GM19328 (cell line): ENCODE measurements at regions not wholly inside any gene's neighbourhood (a gene's known extent, or its start where the extent isn't known, plus 50 kb on each side); places are given as distances from the start of the nearest gene placed in this dataset.

Source experiments
- ATAC-seq: cut with Tn5 transposase; IDR thresholded peaks from one replicate; pipeline ENCODE4 v1.9.1; 2021; ENCODE audit warnings: mild to moderate bottlenecking, moderate library complexity; ENCODE audit not compliant: unreplicated experiment

- no peak for ATAC-seq
These were observed 300.8 kb downstream of the HHIPL2 start for GRCh38 chr1:222247081-222247480.

GRCh38 chr1:222243902-222244301 is 304.0 kb downstream of the HHIPL2 start:
- ATAC-seq = no peak

GRCh38 chr1:222242492-222242891 is 305.4 kb downstream of the HHIPL2 start:
- ATAC-seq = no peak

GRCh38 chr1:222241410-222241809 is 306.5 kb downstream of the HHIPL2 start:
- ATAC-seq = no peak

- no peak for ATAC-seq
These were observed 307.2 kb downstream of the HHIPL2 start for GRCh38 chr1:222240536-222241181.

DNA sequence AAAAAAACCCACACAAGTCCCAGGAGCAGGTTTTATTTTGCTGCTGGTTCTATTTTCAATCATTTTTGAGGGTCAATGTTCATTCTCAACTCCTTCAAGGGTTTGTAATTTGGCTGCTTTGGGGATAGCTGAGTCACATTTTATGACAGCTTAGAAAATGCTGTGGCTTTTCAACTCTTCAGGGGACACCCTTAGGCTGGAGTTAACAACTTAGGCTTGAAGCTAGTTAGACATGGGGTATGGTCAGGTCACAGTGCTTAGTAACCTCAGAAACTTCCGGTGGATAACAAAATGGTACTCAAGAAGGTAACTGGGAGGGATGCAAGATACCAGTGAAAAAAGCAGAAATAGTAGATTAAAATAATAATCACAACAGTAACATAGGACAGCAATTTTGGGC is 308.8 kb downstream of the HHIPL2 start:
- ATAC-seq = no peak

- ATAC-seq = no peak
These were observed 313.6 kb downstream of the HHIPL2 start for GRCh38 chr1:222234351-222234750.

DNA sequence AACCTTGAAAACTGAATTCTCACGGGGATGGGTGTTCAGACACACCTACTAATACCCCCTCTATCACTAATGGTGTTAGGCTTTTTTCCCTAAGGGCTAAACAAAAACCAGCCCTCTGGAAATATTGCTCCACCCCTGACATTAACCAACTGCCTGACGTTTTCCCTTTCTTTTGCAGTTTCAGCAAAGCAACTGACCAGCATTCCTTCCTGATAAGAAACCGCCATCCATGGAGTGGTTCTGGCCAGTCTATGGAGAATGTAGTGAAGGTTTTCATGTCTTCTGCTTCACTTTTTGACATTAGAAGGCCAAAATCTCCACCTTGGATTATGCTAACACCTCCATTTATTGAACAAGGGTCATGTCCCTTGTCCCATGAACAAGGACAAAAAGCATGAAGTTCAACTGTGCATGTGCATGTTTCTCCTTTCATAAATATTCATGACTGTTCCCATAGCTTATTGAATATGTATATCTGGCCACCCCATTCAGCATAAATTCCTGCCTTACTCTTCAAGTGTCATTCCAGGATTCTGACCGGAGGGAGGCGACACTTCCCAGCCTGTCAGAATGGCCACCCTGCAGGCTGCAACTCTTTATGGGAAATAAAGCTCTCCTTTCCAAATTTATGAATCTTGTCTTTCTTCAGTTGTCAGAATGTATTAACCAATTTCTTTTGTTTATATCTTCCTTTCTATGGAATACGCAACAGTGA is 314.3 kb downstream of the HHIPL2 start:
- no peak for ATAC-seq

GRCh38 chr1:222232842-222233241 is 315.1 kb downstream of the HHIPL2 start:
- no peak for ATAC-seq

DNA sequence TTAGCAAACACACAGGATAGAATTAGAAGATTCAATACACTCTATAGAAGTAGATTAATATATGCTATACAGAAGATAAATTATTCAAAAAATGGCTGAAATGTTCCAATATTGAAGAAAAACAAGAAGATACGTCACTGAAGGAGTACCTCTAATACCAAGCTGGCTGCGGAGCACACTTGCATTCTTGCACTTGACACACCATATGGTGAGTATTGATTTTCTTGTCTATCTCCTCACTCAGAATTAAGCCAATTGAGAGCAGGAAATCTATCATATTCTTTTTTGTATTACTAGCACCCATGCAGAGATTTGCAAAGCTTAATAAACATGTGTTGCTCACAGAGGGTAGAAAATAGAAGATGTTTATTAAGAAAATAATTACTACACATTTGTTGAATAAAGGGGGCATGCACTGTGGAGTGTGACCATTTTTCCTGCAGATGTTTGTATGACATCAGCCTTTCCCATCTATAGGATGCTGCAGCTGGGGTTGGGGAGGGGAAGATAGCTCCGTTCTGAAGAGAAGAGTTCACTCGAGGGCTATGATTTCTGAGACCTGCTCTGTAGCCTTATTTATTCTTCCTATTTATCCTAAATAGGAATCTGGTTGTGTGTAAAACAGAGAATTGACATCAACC is 318.1 kb downstream of the HHIPL2 start:
- ATAC-seq = no peak

DNA sequence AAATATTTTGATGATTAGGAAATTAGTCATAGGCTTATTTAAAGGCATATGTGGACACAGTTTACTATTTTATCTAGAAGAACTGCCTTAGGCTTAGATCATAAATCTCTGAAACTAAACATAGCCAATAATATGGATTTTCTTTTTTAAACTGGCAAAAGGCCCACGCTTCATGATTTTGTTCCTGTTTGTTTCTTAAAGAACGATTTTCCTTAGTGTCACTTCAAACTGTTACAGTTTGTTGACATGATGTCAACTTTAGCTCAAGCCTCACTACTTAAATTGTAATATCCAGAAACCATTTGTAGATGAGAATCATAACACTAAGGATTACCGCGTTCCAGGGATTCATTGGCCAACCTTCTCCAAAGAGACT is 322.6 kb downstream of the HHIPL2 start:
- ATAC-seq = no peak

- no peak for ATAC-seq
These were observed 323.1 kb downstream of the HHIPL2 start for GRCh38 chr1:222224636-222225315.

DNA sequence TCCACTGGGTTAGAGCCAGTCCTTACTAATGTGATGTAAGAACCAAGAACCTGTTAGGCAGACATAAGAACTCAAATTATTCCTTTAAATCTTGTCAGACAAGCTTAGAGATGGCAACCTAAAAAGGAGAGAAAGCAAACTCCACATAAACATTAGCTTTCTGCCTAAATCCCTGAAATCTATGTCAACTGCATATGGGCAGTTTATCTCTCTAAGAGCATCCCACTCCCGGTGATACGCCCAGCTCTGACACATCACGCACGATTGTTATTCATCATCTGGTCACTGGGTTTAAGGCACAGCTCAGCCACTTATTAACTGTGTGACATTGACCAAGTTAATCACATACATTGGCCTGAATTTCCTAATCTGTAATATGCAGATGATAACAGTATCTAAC is 323.7 kb downstream of the HHIPL2 start:
- no peak for ATAC-seq

GRCh38 chr1:222223010-222223409 is 324.9 kb downstream of the HHIPL2 start:
- ATAC-seq = no peak

GRCh38 chr1:222216255-222216754 is 331.6 kb downstream of the HHIPL2 start:
- no peak for ATAC-seq

- no peak for ATAC-seq
These were observed 337.1 kb downstream of the HHIPL2 start for GRCh38 chr1:222210776-222211175.

GRCh38 chr1:222204475-222204874 is 343.4 kb downstream of the HHIPL2 start:
- ATAC-seq = no peak

DNA sequence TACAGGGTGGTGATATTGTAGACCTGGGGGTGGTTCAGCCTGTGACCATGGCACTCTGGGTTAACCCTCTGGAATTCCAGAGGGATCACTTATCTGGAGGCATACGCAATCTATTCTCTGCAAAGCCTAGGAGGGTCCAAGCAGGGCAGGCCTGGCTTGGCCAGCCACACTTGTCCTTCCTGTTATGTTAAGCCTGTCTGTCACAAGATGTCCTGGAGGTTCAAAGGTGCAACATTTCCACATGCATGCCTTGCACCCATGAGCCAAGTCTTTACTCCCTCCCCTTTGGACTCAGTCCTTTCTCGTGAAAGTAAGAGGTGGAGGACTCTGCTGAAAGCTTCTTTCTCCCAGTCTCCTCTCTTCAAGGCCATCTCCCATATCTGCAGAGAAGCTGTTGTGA is 345.1 kb downstream of the HHIPL2 start:
- ATAC-seq = no peak

- ATAC-seq = no peak
These were observed 351.2 kb downstream of the HHIPL2 start for GRCh38 chr1:222196736-222197135.

DNA sequence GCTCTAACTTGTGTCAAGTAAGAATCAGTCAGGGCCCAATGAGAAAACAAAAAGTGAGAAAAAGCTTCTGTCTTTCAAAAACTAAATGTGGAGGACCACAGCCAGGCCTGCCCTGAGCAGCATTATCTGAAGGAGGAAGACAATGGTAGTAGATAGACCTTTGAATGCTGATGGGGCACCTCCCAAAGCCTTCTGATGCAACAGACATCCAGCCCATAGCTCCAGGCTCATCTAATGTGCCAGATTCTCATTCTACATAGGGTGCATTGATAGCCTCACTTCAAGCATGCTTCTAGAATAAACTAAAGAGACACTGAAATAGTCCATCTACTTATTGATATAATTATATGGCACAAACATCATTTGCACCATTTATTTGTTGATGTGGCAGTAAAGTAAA is 351.6 kb downstream of the HHIPL2 start:
- ATAC-seq = no peak

DNA sequence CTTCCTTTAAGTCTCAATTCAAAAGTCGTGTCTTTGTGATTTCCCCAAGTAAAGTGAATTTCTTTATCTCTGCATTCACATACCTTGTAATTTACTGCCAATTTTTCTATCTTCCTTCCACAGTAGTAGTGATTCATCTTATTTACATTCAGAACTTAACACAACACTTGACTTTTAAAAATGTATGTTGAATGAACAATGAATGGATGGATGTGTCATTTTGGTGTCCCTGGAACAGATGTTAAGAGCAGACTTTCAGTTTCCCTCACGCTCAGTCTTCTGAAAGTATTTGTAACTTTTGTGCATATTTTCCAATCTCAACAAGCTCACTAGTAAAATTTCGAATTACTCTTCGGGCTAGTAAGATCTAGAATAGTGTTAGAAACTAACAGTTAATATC is 352.0 kb downstream of the HHIPL2 start:
- ATAC-seq = no peak

GRCh38 chr1:222189218-222189617 is 358.7 kb downstream of the HHIPL2 start:
- ATAC-seq = no peak
